NT2/D1 (cell line): ENCODE measurements at regions not wholly inside any gene's neighbourhood (a gene's known extent, or its start where the extent isn't known, plus 50 kb on each side); places are given as distances from the start of the nearest gene placed in this dataset.
"Not testable (repeated sequence)": the region's sequence is repeated elsewhere in the genome, so short reads cannot be mapped to it uniquely, and the experiment has no call there.

Experiments
- SUZ12 ChIP-seq: IDR thresholded peaks from 2 replicates; pipeline ENCODE4 v1.6.1; 2011; ENCODE audit not compliant: insufficient read length, insufficient read depth; ENCODE audit errors: extremely low read depth
- ZNF274 ChIP-seq: IDR thresholded peaks from 2 replicates; pipeline ENCODE4 v1.6.1; 2011; ENCODE audit warnings: mild to moderate bottlenecking, low read depth, low read length

- not testable (repeated sequence) for TF ChIP-seq ZNF274, SUZ12
Measured at GRCh38 chr18:29723486-29723885, 1319.1 kb downstream of the DSC3 start.
